HepG2 (cell line): ENCODE measurements at regions not wholly inside any gene's neighbourhood (a gene's known extent, or its start where the extent isn't known, plus 50 kb on each side); places are given as distances from the start of the nearest gene placed in this dataset.
A peak's percentile ranks its signal among the peaks of the same experiment; 100 is the strongest.

ENCODE experiments used
- ATAC-seq: fragments of 200-7000 bp; cut with Tn5 transposase; 3 replicates; pipeline ENCODE4 v1.9.1; 2020; ENCODE audit warnings: mild to moderate bottlenecking, moderate library complexity
- BruUV-seq: library from RNA; stranded (reverse); fragments of 400-500 nt; replicated peaks from 2 replicates; lab custom pipeline; 2021; lab: Mats Ljungman, UMichigan
- CTCF ChIA-PET: fragments of 300-600 bp; formaldehyde crosslinking; extraction: SDS; loops from one replicate; lab custom pipeline; 2021; ENCODE audit warnings: low total read pairs, inconsistent platforms, low intra/inter-chr PET ratio; lab: Yijun Ruan, JAX
- POLR2A ChIA-PET: fragments of 350-600 bp; sonication (Branson Sonifier 250); formaldehyde crosslinking; loops from one replicate; lab custom pipeline; 2020; ENCODE audit warnings: antibody characterized with exemption, inconsistent platforms; lab: Yijun Ruan, JAX
- DNase-seq: peaks from one replicate; pipeline ENCODE4 v3.0.0-alpha.2; 2015; ENCODE audit warnings: low spot score
- FAIRE-seq: peaks from 3 replicates; lab custom pipeline; 2011; peaks lifted over from hg19 to GRCh38; lab: Jason Lieb, UNC
- H2AFZ ChIP-seq: one replicate; pipeline ENCODE4 v1.6.1; 2011; ENCODE audit warnings: low read length, inconsistent platforms
- H3K27ac ChIP-seq: fragments of 300-600 bp; 3 replicates; pipeline ENCODE4 v1.8.0; 2011; ENCODE audit warnings: mixed run types, mild to moderate bottlenecking, mixed read lengths, low read length, inconsistent platforms; ENCODE audit not compliant: insufficient read depth; ENCODE audit errors: extremely low read length
- H3K27me3 ChIP-seq, 2 experiments: fragments of 200-600 bp in 1 of 2; 2 replicates in 1 of 2; 3 replicates in 1 of 2; pipeline versions ENCODE4 v1.6.0 to v1.8.0; 2011; ENCODE audit warnings: low read length in 2 of 2, mild to moderate bottlenecking in 2 of 2, moderate library complexity in 2 of 2, inconsistent platforms in 1 of 2; ENCODE audit not compliant: insufficient read depth in 2 of 2, control insufficient read depth in 1 of 2
- H3K36me3 ChIP-seq, 2 experiments: fragments of 200-600 bp in 1 of 2; replicated peaks in 1 of 2; 2 replicates in 1 of 2; 3 replicates in 1 of 2; pipeline versions ENCODE4 v1.5.1 to v1.8.0; 2011; ENCODE audit warnings: low read length in 2 of 2, inconsistent platforms in 1 of 2; ENCODE audit not compliant: insufficient read depth in 2 of 2, control insufficient read depth in 1 of 2
- H3K4me1 ChIP-seq: 2 replicates; pipeline ENCODE4 v1.5.1; 2012; ENCODE audit warnings: low read length, inconsistent platforms; ENCODE audit not compliant: insufficient read depth
- H3K4me2 ChIP-seq: 2 replicates; pipeline ENCODE4 v1.6.0; 2011; ENCODE audit warnings: low read depth, low read length, inconsistent platforms
- H3K4me3 ChIP-seq, 3 experiments: fragments of 200-600 bp in 1 of 3; sonication (generic), shearing (Covaris generic) in 1 of 3; replicated peaks in 1 of 3; 2 replicates each; pipeline ENCODE4 v1.5.1; 2011 to 2016; ENCODE audit warnings: low read length in 3 of 3, inconsistent platforms in 2 of 3, low read depth in 2 of 3, mild to moderate bottlenecking in 2 of 3, control low read depth in 1 of 3, mixed read lengths in 1 of 3; ENCODE audit not compliant: insufficient read depth in 1 of 3
- H3K79me2 ChIP-seq: one replicate; pipeline ENCODE4 v1.6.1; 2011; ENCODE audit warnings: low read length, inconsistent platforms; ENCODE audit not compliant: insufficient read depth
- H3K9ac ChIP-seq: 2 replicates; pipeline ENCODE4 v1.6.0; 2011; ENCODE audit warnings: mild to moderate bottlenecking, low read depth, low read length, inconsistent platforms; ENCODE audit not compliant: insufficient read depth
- H3K9me3 ChIP-seq: 2 replicates; pipeline ENCODE4 v1.5.1; 2012; ENCODE audit warnings: mild to moderate bottlenecking, low read length
- H4K20me1 ChIP-seq: 2 replicates; pipeline ENCODE4 v1.6.0; 2011; ENCODE audit warnings: inconsistent platforms, mild to moderate bottlenecking, low read length, moderate library complexity; ENCODE audit not compliant: insufficient read depth
- MAFF ChIP-seq: IDR thresholded peaks from 2 replicates; pipeline ENCODE4 v1.6.1; 2011; ENCODE audit warnings: low read depth, low read length, improper control_type of control experiment
- MAFK ChIP-seq, 2 experiments: IDR thresholded peaks in 1 of 2; conservative IDR thresholded peaks in 1 of 2; 2 replicates each; pipeline ENCODE4 v1.6.1; 2011; ENCODE audit warnings: improper control_type of control experiment in 2 of 2, low read length in 2 of 2
- ZBTB37 ChIP-seq: sonication (generic); formaldehyde crosslinking; IDR thresholded peaks from 2 replicates; pipeline ENCODE4 v1.4.0; 2020; ENCODE audit warnings: mild to moderate bottlenecking, missing genetic modification reagents
- WGBS: methylation state at CpG from one replicate; pipeline ENCODE4 v1.1.6; 2017; ENCODE audit warnings: low lambda C conversion rate; 5-methylcytosine and 5-hydroxymethylcytosine counted together
- in situ Hi-C: cut with HindIII; loops from 2 replicates; pipeline ENCODE4 v1.10.0; 2017; ENCODE audit warnings: low pct_unique_long_range_greater_than_20kb; ENCODE audit not compliant: extremely low pct_ligation_motif_present
- intact Hi-C: fragments of 100-400 bp; cut with micrococcal nuclease; formaldehyde crosslinking; loops from one replicate; pipeline ENCODE4 v1.10.0; 2022; ENCODE audit not compliant: unreplicated experiment
- TF ChIP-seq, protein P1 (sequence below): sonication (generic); formaldehyde crosslinking; IDR thresholded peaks from 2 replicates; pipeline ENCODE4 v1.4.0; 2020; ENCODE audit warnings: mild to moderate bottlenecking, missing genetic modification reagents

DNA sequence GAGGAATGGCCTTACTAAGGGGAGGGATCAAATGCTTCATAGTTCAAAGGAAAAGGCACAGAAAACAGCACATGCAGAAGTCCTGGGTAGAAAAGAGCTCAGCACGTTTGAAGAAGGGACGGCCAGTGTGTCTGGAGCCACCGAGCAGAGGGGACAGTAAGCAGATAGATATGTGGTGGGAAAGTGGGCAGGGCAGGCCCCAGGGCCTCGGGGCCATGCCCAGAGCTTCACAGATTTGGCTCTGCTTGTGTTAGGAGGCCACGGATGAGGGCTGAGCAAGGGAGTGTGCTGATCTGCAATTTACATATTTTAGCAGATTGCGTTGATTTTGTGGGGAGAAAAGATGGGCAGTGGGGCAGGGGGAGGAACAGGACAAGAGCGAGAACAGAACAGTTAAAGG is 343.1 kb downstream of the LPIN1 start (continued):
- TF ChIP-seq, protein P1, sequence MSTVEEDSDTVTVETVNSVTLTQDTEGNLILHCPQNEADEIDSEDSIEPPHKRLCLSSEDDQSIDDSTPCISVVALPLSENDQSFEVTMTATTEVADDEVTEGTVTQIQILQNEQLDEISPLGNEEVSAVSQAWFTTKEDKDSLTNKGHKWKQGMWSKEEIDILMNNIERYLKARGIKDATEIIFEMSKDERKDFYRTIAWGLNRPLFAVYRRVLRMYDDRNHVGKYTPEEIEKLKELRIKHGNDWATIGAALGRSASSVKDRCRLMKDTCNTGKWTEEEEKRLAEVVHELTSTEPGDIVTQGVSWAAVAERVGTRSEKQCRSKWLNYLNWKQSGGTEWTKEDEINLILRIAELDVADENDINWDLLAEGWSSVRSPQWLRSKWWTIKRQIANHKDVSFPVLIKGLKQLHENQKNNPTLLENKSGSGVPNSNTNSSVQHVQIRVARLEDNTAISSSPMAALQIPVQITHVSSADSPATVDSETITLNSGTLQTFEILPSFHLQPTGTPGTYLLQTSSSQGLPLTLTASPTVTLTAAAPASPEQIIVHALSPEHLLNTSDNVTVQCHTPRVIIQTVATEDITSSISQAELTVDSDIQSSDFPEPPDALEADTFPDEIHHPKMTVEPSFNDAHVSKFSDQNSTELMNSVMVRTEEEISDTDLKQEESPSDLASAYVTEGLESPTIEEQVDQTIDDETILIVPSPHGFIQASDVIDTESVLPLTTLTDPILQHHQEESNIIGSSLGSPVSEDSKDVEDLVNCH (CRISPR knock-in tag), result no peak

DNA sequence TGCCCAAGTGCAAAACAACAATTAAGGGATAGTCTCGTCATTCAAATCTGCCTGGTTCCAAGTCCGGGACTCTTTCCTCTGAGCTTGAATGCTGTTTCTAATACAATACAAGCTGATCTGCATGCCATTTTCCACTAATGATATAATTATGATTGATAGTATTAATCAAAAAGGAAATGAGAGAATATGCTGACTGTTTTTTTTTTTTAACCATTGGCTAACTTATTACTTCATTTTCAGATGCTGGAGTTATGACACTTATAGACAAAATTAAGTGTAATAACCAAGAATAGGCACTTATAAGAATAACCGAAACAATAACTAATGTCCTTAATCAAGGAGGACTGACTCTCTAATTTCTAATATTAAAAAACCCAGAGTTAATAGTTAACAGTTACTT is 343.6 kb downstream of the LPIN1 start:
- ChIA-PET CTCF (no interaction called here), POLR2A (no interaction called here)
- H2AFZ ChIP-seq, result no peak overlapping the region
- H3K9ac ChIP-seq, result no peak overlapping the region
- 40% methylated on average over 3 of the region's 3 CpGs for WGBS
- no peaks in the 10 kb centered on the region for H3K4me1 ChIP-seq
- intact Hi-C loops (no loop called here), in situ Hi-C loops (no loop called here)
- ATAC-seq, result no peak
- no peaks in the 10 kb centered on the region for H3K79me2 ChIP-seq
- H3K36me3 ChIP-seq, result no peaks in the 10 kb centered on the region
- H3K9me3 ChIP-seq, result no peaks in the 10 kb centered on the region
- TF ChIP-seq ZBTB37, result no peak
- TF ChIP-seq MAFK (conservative IDR thresholded peaks at IDR 0.05 in 1 of 2, IDR thresholded peaks at IDR 0.05 in 1 of 2; ENCODE audit: low read length in 2 of 2), result peak; percentile 70 to 77
- peak; percentile 47; the same call in 1 of the 2 replicates for TF ChIP-seq MAFF
- no peak overlapping the region for H3K4me2 ChIP-seq
- no peak overlapping the region for H3K27ac ChIP-seq
- H4K20me1 ChIP-seq, result no peaks in the 10 kb centered on the region
- FAIRE-seq, result no peak
- no TSS peak for BruUV-seq
- H3K4me3 ChIP-seq, result no peak overlapping the region
- no peak for DNase-seq
- H3K27me3 ChIP-seq, result no peaks in the 10 kb centered on the region
